ENCODE measurements at regions not wholly inside any gene's neighbourhood (a gene's known extent, or its start where the extent isn't known, plus 50 kb on each side); places are given as distances from the start of the nearest gene placed in this dataset.
A peak's percentile ranks its signal among the peaks of the same experiment; 100 is the strongest.
"Not testable (repeated sequence)": the region's sequence is repeated elsewhere in the genome, so short reads cannot be mapped to it uniquely, and the experiment has no call there.

- not testable (repeated sequence) for DNase-seq
Observed at GRCh38 chr7:49100908-49101740, 176.8 kb downstream of the CDC14C start.

GRCh38 chr7:49102411-49102810, 178.1 kb downstream of the CDC14C start:
- no peak for DNase-seq

GRCh38 chr7:49111706-49112105, 187.4 kb downstream of the CDC14C start:
- no peak for DNase-seq

GRCh38 chr7:49112222-49112621, 187.9 kb downstream of the CDC14C start:
- DNase-seq: no peak

- DNase-seq: no peak
Observed at GRCh38 chr7:49112647-49113046, 188.3 kb downstream of the CDC14C start.

DNA sequence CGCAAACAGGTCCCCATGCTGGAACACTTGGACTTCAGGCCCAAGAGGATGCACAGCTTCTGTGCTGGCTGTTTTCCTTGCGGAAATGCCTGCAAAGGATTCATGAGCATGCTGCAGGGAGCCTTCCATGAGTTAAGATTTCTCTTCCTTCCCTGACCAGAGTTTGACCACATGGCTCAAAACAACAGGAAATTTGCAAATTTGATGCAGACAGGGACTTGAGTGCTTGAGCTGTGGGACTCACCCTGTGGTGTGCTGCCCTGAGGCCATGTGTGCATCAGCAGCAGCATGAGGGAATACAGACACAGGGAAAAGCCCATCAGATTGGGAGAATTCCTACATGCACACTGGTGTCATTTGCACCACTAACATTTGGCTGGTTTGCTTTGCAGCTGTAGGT, 195.4 kb downstream of the CDC14C start:
- no peak for DNase-seq

DNA sequence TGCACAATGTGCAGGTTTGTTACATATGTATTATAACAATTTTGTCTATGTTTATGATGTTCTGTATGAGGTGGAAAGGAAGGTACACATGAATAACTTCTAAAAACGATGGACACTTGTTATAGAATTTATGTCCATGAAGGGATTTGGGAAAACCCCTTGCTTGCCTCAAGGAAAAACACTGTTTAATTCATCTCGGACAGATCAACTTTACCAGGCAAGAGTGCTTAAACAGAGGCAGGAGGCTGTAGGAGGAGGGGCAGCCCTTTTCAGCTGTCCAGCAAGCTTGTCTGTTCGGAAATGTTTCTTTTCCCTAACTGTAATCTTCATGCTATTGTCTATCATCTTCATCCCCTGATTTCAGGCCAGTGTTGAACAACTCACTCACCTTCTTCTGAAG, 200.9 kb downstream of the CDC14C start:
- DNase-seq: no peak

DNA sequence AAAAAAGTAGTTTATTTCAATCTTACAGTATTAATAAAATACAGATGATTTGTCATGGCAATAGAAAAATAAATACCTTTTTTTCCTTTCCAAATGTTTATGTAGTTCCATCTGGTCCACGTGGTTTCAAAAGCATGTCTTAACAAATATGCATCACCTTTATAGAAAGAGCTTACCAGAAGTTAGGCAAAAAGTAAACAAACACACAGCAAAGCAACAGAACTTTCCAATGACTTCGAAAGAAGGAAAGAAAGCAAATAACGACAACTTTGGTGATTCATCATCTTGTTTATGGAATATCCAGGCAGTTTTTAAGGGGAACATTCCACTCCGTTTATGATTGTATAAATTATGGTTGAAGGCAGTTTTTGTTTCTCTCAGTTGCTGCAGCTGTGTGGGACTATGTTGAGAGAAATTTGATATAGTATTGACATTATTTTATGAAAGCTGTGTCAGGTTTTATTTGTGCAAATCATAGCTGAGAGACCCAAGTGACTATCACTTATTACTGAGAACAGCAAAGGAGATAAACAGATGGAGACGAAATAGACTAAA, 203.1 kb downstream of the CDC14C start:
- no peak for DNase-seq

GRCh38 chr7:49137978-49138377, 213.6 kb downstream of the CDC14C start:
- DNase-seq: no peak

DNA sequence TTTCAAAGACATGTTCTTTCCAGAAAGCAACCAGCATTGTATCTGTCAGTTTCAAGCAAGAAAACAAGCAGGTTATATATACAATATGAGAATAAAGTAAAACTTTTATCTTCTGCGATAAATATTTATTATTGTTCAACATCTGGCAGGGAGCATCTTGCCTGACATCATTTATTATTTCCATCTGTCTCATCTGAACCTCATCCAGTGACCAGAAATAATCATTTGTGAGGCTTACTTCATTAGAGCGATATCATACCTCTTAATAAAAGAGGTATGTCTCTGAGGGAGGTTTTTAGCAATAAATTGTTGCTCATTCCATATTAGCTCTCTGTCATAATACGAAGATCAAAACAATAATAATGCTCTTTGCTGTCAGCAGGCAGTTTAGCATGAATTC, 226.1 kb downstream of the CDC14C start:
- no peak for DNase-seq

GRCh38 chr7:49151146-49151545, 226.8 kb downstream of the CDC14C start:
- no peak for DNase-seq

DNA sequence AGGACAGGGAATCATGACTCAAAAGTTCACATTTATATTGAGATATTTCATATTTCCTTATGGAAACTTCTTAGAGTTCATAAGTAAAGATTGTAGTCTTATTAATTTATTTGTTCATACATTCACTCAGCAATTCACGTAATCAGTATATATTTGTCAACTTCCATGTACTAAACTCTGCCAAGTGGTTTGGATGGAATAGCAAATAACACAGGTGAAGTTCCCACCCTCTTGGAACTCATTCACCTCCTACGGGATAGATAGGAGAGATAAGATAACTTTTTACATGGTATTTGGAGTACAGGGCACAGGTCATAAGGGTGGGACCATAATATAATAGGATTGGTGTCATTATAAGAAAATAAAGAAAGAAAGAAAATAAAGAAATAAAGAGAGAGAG, 234.0 kb downstream of the CDC14C start:
- no peak for DNase-seq

GRCh38 chr7:49159536-49159935, 235.2 kb downstream of the CDC14C start:
- DNase-seq: no peak

DNA sequence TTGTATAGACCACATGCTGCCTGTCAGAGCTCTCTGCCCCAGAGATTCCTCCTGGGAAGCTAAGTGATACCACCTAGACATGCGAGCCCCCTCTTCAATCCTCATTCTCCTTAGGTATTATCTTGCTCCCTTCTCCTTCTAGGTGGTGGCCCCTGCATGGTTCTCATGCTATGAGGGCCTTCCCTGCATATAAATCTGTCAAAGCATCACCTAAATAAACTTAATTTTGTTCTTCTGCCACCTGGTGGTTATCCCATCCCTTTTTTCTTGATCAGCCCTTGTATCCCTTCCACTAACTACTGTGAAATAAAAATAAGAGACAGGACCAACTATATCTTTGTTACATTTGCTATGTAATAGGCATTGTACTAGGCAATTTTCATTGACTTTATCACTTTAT, 242.1 kb downstream of the CDC14C start:
- peak; percentile 2 for DNase-seq

DNA sequence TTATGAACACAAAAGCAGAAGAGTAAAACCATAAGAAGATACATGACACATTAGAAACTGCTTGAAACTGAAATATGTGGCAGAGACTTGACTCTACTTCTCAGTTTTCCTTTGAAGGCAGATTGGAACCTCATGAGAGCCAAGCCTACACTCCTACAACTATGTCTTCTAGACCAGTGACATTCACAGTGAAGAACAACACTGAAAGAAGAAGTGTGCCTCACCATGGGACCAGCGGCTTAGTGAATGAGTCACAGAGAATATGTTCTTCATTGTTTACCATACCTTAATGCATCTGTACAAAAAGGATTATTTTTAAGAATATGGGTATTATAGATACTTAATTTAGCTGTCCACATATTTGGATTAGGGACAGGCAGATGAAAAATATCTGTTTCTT, 248.3 kb downstream of the CDC14C start:
- no peak for DNase-seq

GRCh38 chr7:49174396-49174795, 250.0 kb downstream of the CDC14C start:
- DNase-seq: no peak

DNA sequence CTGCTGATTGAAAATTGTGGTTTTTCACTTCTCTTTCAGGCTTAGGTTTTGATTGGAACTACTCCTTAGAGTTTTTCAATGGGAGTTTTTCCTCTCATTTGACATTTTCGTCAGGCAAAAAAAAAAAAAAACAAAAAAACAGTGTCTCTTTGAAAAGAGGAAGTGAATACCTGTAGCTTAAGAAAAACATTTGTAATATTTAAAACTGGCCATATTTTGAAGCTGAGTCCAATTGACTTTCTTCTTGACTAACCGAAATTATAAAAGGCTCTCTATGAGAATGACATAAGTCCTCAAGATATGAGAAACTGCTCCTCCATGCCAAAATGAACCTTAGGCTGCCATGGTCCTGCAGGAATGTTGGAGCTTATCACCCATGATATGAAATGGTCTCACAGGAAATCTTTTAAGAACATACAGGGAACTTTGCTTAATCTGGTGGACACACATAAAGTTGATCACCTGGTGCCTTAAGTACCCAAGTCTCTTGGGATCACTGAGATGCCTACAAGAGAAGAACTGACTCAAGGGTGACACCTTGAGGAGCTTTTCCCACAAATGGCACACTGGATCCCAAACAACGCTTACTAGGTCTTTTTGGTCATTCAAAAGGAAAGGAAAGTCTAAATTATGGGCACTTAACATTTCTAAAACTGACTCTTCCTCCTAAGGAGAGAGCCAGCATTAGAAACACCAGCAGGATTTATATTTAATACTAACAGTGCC, 263.4 kb downstream of the CDC14C start:
- DNase-seq: peak; percentile 0

DNA sequence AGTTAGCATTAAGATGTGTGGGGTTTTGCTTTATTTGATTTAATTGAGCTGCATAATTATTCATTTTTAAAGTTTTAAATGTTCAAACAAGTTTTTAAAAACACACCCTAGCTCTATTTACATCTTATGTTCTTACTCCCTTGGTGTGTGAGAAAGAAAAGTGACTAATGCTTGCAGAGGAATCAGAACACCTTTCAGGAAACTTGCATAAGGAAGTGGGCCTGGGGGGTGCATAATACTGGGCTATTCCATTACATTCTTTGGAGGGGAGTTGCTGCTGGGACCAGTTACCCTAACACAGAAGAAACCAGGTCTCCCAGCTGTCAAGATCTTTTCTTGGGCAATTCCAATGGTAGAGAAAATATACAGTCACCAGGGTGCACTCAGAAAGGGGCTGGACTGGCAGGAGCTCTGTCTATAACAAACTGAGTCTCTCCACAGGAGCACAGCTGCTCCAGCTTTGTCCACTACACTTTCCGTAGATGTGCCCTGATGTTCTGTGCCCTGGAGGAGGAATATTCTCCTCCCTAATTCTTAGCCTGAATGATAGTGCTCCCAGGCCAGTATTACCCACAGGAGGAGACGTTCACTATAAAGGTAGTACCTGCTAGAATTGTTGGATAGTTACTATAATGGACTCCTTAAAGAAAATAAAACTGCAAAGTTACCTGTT, 304.2 kb downstream of the CDC14C start:
- DNase-seq: no peak

- no peak for DNase-seq
Observed at GRCh38 chr7:49229246-49229645, 304.9 kb downstream of the CDC14C start.

DNA sequence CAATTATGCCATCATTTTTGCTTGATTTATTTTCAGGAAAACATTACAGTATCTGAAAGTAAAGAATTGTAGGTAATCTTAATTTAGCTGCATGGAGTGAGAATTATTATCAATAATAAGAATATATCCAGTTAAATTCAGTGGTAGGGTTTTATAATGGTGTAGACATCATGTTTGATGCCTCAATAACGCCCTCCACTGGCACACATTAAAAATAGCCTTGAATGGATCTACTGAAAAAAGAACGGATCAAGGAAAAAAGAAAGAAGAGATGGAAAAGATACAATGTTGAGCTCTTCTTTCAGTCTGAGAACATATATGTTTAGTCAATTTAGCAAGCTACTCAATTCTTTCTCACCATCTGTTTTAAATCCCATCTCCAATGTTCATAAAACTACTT, 319.2 kb downstream of the CDC14C start:
- no peak for DNase-seq

- DNase-seq: no peak
Observed at GRCh38 chr7:49244543-49244942, 320.2 kb downstream of the CDC14C start.

GRCh38 chr7:49245062-49245461, 320.7 kb downstream of the CDC14C start:
- DNase-seq: no peak

GRCh38 chr7:49247759-49248158, 323.4 kb downstream of the CDC14C start:
- DNase-seq: no peak

GRCh38 chr7:49255054-49255453, 330.7 kb downstream of the CDC14C start:
- DNase-seq: no peak
